ENCODE measurements at regions not wholly inside any gene's neighbourhood (a gene's known extent, or its start where the extent isn't known, plus 50 kb on each side); places are given as distances from the start of the nearest gene placed in this dataset.

DNA sequence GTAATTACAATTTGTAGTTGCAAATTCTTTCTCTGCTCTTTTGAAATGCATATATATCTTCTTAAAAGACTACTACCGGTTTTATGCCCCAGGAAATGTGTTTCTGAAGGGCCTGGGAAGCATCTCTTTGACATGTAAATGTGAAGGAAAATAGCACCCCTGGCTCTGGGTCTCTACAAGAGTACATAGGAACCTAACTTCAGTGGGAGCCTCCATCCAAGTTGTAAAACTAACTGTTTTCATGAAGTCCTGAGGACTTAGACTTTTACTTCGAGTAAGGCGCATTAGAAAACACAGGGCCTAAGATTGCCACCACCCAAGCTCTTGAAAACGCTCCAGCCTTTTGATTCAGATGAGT lies 99.4 kb downstream of the CBLN2 start:
- Histone ChIP-seq H3K9me3 (no peaks in the 10 kb centered on the region), H3K27ac (no peak overlapping the region), H3K4me1 (no peaks in the 10 kb centered on the region), H3K36me3 (no peaks in the 10 kb centered on the region), H3K4me3 (no peak overlapping the region), H3K27me3 (no peaks in the 10 kb centered on the region)
- intact Hi-C loops (cut with DNase I; ENCODE audit: low total_unique reads) = no loop called here
- TF ChIP-seq POLR2A (IDR thresholded peaks at IDR 0.05) (no peak), CTCF (IDR thresholded peaks at IDR 0.05) (no peak)
- no peak for DNase-seq

- no peaks in the 10 kb centered on the region for H3K4me1 ChIP-seq
- H3K27ac ChIP-seq = no peak overlapping the region
- no peaks in the 10 kb centered on the region for H3K36me3 ChIP-seq
- H3K4me3 ChIP-seq = no peak overlapping the region
- H3K27me3 ChIP-seq = no peaks in the 10 kb centered on the region
- no peaks in the 10 kb centered on the region for H3K9me3 ChIP-seq
- TF ChIP-seq CTCF (IDR thresholded peaks at IDR 0.05) (no peak), POLR2A (IDR thresholded peaks at IDR 0.05) (no peak)
- no peak for DNase-seq
- intact Hi-C loops (cut with DNase I; ENCODE audit: low total_unique reads) = no loop called here
Observed at GRCh38 chr18:72444111-72444797, 99.9 kb downstream of the CBLN2 start.

DNA sequence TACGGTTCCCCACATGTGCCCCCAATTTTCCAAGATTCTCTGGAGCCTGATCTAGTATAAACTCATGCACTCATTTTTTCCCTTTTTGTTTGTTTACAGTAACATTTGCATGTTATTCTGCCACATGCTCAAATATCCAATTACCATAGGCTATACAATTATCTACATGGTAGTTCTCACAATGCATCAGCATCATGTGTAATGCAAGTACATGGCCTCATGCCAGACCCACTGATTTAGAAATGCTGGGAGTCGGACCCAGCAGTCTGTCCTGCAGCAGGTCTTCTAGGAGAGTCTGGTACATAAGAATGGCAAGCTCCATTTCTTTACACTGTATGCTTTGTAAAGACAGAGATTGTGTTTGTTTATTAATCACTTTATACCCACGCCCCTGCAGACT lies 107.7 kb downstream of the CBLN2 start:
- no peak for DNase-seq
- no peak for TF ChIP-seq POLR2A (IDR thresholded peaks at IDR 0.05)
- no peak for TF ChIP-seq CTCF (IDR thresholded peaks at IDR 0.05)
- peaks cover 0 to 3% of the 10 kb centered on the region in 2 donors for H3K9me3 ChIP-seq
- H3K36me3 ChIP-seq = no peaks in the 10 kb centered on the region
- no peak overlapping the region for H3K4me3 ChIP-seq
- no peak overlapping the region for H3K27ac ChIP-seq
- no peaks in the 10 kb centered on the region for H3K27me3 ChIP-seq
- intact Hi-C loops (cut with DNase I; ENCODE audit: low total_unique reads) = no loop called here
- H3K4me1 ChIP-seq = no peaks in the 10 kb centered on the region

DNA sequence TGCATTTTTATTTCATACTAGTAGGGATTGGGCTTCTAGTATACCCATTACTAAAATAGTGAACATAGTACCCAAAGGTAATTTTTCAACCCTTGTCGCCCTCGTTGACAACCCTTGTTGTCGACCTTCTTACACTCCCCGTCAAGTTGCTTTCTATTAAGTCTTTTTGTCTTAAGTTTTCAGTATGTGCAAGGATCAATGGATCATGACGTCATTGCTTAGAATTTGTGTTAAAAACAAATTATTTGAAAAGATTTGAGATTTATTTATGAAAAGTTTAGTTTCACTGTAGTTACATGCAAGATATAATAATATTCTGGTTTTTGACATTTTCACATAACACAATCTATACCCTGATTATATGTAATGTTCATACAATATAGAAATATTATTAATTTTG lies 110.4 kb downstream of the CBLN2 start:
- Histone ChIP-seq H3K9me3 (peaks cover 0 to 3% of the 10 kb centered on the region in 2 donors), H3K27ac (no peak overlapping the region), H3K27me3 (no peaks in the 10 kb centered on the region), H3K4me3 (no peak overlapping the region), H3K36me3 (no peaks in the 10 kb centered on the region), H3K4me1 (no peaks in the 10 kb centered on the region)
- no peak for DNase-seq
- intact Hi-C loops (cut with DNase I; ENCODE audit: low total_unique reads) = no loop called here
- TF ChIP-seq CTCF (IDR thresholded peaks at IDR 0.05) = no peak

DNA sequence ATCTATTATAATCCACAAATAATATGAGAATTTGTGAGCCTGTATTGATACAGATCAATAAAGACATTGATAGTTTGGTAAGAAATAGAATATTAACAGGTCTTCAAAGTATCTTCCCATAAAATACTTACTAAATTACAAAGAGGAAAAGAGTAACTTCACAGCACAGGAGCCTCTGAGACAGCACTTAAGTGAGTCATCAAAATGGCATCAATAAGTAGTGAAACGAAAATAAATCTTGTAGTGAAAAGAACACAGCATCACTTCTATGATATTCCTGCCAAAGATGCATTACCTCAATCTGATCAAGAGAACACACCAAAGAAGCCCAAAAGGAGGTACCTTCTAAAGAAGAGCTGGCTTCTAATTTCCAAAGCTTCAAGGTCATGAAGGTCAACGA lies 116.4 kb downstream of the CBLN2 start:
- no peaks in the 10 kb centered on the region for H3K9me3 ChIP-seq
- no peak for DNase-seq
- no peak overlapping the region for H3K4me3 ChIP-seq
- H3K27ac ChIP-seq = no peak overlapping the region
- no peaks in the 10 kb centered on the region for H3K4me1 ChIP-seq
- TF ChIP-seq POLR2A (IDR thresholded peaks at IDR 0.05) (no peak), CTCF (IDR thresholded peaks at IDR 0.05) (no peak)
- intact Hi-C loops (cut with DNase I; ENCODE audit: low total_unique reads) = no loop called here
- H3K27me3 ChIP-seq = no peaks in the 10 kb centered on the region
- H3K36me3 ChIP-seq = no peaks in the 10 kb centered on the region

Data from uterus (tissue), 3 donors.